ENCODE measurements at regions not wholly inside any gene's neighbourhood (a gene's known extent, or its start where the extent isn't known, plus 50 kb on each side); places are given as distances from the start of the nearest gene placed in this dataset.

DNA sequence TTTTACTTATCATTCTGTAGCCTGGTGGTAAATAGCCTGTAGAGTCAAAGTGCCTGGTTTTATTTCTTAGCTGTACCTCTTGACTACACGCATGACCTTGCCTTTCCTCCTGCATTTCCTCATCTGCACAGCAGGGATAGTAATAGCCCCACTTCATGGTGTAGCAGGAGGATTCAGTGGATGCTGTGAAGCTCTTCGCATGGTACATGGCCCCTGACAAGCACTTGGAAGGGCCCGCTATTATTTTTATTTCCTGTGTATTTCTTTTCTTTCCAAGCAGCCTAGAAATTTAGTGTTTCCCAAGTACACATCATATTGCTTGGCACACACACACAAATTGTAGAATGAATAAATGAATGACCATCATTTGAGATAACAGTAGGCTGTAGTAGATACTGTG lies 547.2 kb downstream of the CDH26 start:
- Histone ChIP-seq H3K27ac (ENCODE audit: low read depth, low read length) (no peak overlapping the region), H3K4me3 (ENCODE audit: low read depth, low read length) (no peak overlapping the region), H3K36me3 (ENCODE audit: insufficient read depth, low read length) (no peaks in the 10 kb centered on the region), H3K27me3 (ENCODE audit: insufficient read depth, low read length) (no peaks in the 10 kb centered on the region), H2AFZ (ENCODE audit: low read length, unreplicated experiment) (no peak overlapping the region), H3K4me1 (ENCODE audit: control insufficient read depth, insufficient read depth, low read length, unreplicated experiment) (no peaks in the 10 kb centered on the region), H3K79me2 (ENCODE audit: control insufficient read depth, insufficient read depth, low read length, unreplicated experiment) (no peaks in the 10 kb centered on the region)

DNA sequence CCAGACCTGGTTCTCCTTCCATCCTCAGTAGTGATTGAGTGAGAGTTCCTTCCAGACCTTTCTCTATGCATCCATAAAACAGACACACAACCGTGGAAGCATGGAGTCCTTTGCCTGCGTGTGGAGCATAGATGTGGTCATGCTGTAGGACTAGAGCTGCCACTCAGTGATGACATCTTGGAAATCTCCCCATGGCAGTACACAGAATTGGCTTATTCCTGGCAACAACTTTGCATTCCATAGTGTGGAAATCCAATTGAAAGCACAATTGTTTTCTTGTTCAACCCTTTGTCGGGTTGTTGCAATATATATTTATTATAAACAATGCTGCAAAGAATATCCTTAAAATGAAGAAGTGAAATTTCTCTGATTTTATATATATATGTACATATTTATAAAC lies 547.8 kb downstream of the CDH26 start:
- no peaks in the 10 kb centered on the region for H3K79me2 ChIP-seq (ENCODE audit: control insufficient read depth, insufficient read depth, low read length, unreplicated experiment)
- no peak overlapping the region for H3K4me3 ChIP-seq (ENCODE audit: low read depth, low read length)
- H3K4me1 ChIP-seq (ENCODE audit: control insufficient read depth, insufficient read depth, low read length, unreplicated experiment), result no peaks in the 10 kb centered on the region
- no peaks in the 10 kb centered on the region for H3K27me3 ChIP-seq (ENCODE audit: insufficient read depth, low read length)
- no peak overlapping the region for H3K27ac ChIP-seq (ENCODE audit: low read depth, low read length)
- no peak overlapping the region for H2AFZ ChIP-seq (ENCODE audit: low read length, unreplicated experiment)
- H3K36me3 ChIP-seq (ENCODE audit: insufficient read depth, low read length), result no peaks in the 10 kb centered on the region

GRCh38 chr20:60507087-60507694 lies 549.0 kb downstream of the CDH26 start:
- H2AFZ ChIP-seq (ENCODE audit: low read length, unreplicated experiment), result no peak overlapping the region
- H3K27me3 ChIP-seq (ENCODE audit: insufficient read depth, low read length), result no peaks in the 10 kb centered on the region
- no peaks in the 10 kb centered on the region for H3K36me3 ChIP-seq (ENCODE audit: insufficient read depth, low read length)
- no peak overlapping the region for H3K27ac ChIP-seq (ENCODE audit: low read depth, low read length)
- H3K4me3 ChIP-seq (ENCODE audit: low read depth, low read length), result no peak overlapping the region
- no peaks in the 10 kb centered on the region for H3K4me1 ChIP-seq (ENCODE audit: control insufficient read depth, insufficient read depth, low read length, unreplicated experiment)
- no peaks in the 10 kb centered on the region for H3K79me2 ChIP-seq (ENCODE audit: control insufficient read depth, insufficient read depth, low read length, unreplicated experiment)

GRCh38 chr20:60509407-60509806 lies 551.2 kb downstream of the CDH26 start:
- no peaks in the 10 kb centered on the region for H3K27me3 ChIP-seq (ENCODE audit: insufficient read depth, low read length)
- H3K79me2 ChIP-seq (ENCODE audit: control insufficient read depth, insufficient read depth, low read length, unreplicated experiment), result no peaks in the 10 kb centered on the region
- H3K4me1 ChIP-seq (ENCODE audit: control insufficient read depth, insufficient read depth, low read length, unreplicated experiment), result no peaks in the 10 kb centered on the region
- H2AFZ ChIP-seq (ENCODE audit: low read length, unreplicated experiment), result no peak overlapping the region
- no peaks in the 10 kb centered on the region for H3K36me3 ChIP-seq (ENCODE audit: insufficient read depth, low read length)
- no peak overlapping the region for H3K4me3 ChIP-seq (ENCODE audit: low read depth, low read length)
- no peak overlapping the region for H3K27ac ChIP-seq (ENCODE audit: low read depth, low read length)

DNA sequence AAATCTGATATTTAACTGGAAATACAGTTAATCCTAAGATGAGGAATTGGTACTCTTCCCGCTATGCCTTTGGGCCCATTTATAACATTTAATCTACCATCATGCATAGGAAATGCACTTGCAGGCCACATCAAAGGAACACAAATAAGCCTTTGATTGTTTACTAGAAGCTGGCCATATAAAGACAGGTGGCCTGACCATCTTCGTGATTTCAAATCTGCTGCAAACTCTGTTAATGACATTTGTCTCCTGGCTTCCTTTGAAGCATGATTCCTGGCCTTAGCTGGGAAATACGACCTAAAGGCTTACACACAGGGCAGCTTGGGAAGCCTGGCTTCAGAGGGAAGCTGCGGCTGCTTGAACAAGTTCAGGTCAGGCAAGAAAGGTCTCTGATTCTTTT lies 552.1 kb downstream of the CDH26 start:
- no peaks in the 10 kb centered on the region for H3K36me3 ChIP-seq (ENCODE audit: insufficient read depth, low read length)
- no peaks in the 10 kb centered on the region for H3K4me1 ChIP-seq (ENCODE audit: control insufficient read depth, insufficient read depth, low read length, unreplicated experiment)
- H3K27me3 ChIP-seq (ENCODE audit: insufficient read depth, low read length), result no peaks in the 10 kb centered on the region
- no peaks in the 10 kb centered on the region for H3K79me2 ChIP-seq (ENCODE audit: control insufficient read depth, insufficient read depth, low read length, unreplicated experiment)
- H2AFZ ChIP-seq (ENCODE audit: low read length, unreplicated experiment), result no peak overlapping the region
- H3K4me3 ChIP-seq (ENCODE audit: low read depth, low read length), result no peak overlapping the region
- no peak overlapping the region for H3K27ac ChIP-seq (ENCODE audit: low read depth, low read length)

DNA sequence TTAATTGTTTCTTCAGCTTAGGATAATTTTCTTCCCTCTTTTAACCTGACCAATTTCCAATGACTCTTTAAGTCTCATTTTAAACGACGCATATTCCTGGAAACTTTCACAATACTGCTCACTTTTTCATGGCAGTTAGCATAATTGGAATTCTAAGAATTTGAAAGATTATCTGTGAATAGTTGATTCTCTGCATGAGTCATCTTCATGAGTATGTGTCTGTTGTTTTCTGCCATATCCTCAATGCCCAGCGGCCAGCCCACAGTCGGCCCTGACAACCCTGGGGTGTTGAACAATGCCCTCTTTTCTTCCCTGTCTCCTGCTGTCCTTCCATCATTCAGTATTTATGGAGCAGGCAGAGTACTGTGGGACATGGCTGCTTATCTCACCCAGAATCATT lies 554.2 kb downstream of the CDH26 start:
- no peaks in the 10 kb centered on the region for H3K79me2 ChIP-seq (ENCODE audit: control insufficient read depth, insufficient read depth, low read length, unreplicated experiment)
- no peak overlapping the region for H2AFZ ChIP-seq (ENCODE audit: low read length, unreplicated experiment)
- no peak overlapping the region for H3K4me3 ChIP-seq (ENCODE audit: low read depth, low read length)
- no peaks in the 10 kb centered on the region for H3K4me1 ChIP-seq (ENCODE audit: control insufficient read depth, insufficient read depth, low read length, unreplicated experiment)
- no peak overlapping the region for H3K27ac ChIP-seq (ENCODE audit: low read depth, low read length)
- no peaks in the 10 kb centered on the region for H3K27me3 ChIP-seq (ENCODE audit: insufficient read depth, low read length)
- H3K36me3 ChIP-seq (ENCODE audit: insufficient read depth, low read length), result no peaks in the 10 kb centered on the region

DNA sequence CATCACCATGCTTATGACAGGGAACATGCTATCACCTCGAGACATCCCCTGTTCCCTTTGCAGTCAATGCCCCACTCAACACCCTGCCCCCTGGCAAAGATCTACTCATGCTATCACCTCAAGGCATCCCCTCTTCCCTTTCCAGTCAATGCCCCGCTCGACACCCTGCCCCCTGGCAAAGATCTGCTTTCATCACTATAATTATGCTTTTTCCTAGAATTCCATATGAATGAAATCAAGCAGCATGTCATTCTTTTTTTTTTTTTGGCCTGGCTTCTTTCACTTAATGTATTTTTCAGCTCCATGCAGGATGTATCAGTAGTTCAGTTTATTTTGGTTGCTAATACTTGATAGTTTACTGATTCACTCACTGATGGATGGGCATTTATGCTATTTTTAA lies 554.9 kb downstream of the CDH26 start:
- no peaks in the 10 kb centered on the region for H3K27me3 ChIP-seq (ENCODE audit: insufficient read depth, low read length)
- H2AFZ ChIP-seq (ENCODE audit: low read length, unreplicated experiment), result no peak overlapping the region
- no peak overlapping the region for H3K27ac ChIP-seq (ENCODE audit: low read depth, low read length)
- H3K4me1 ChIP-seq (ENCODE audit: control insufficient read depth, insufficient read depth, low read length, unreplicated experiment), result no peaks in the 10 kb centered on the region
- H3K4me3 ChIP-seq (ENCODE audit: low read depth, low read length), result no peak overlapping the region
- H3K36me3 ChIP-seq (ENCODE audit: insufficient read depth, low read length), result no peaks in the 10 kb centered on the region
- no peaks in the 10 kb centered on the region for H3K79me2 ChIP-seq (ENCODE audit: control insufficient read depth, insufficient read depth, low read length, unreplicated experiment)

DNA sequence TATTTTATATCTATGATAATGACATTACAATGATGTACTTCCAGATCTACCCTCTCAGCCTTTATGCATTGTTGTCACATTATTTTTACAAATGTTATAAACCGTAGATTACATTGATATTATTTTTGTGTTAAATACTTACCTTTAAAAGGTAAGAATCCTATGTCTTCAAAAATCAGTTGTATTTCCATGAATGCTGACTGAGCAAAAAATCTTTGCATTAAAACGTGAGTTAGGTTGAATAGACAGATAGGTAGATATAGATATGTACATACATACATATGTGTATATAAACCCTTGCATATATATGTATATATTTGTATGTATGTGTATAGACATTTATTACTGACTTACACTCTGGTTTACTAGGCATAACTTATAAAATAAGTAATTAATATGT lies 558.2 kb downstream of the CDH26 start:
- H3K36me3 ChIP-seq (ENCODE audit: insufficient read depth, low read length), result no peaks in the 10 kb centered on the region
- H3K27ac ChIP-seq (ENCODE audit: low read depth, low read length), result no peak overlapping the region
- no peaks in the 10 kb centered on the region for H3K79me2 ChIP-seq (ENCODE audit: control insufficient read depth, insufficient read depth, low read length, unreplicated experiment)
- no peak overlapping the region for H2AFZ ChIP-seq (ENCODE audit: low read length, unreplicated experiment)
- no peak overlapping the region for H3K4me3 ChIP-seq (ENCODE audit: low read depth, low read length)
- no peaks in the 10 kb centered on the region for H3K4me1 ChIP-seq (ENCODE audit: control insufficient read depth, insufficient read depth, low read length, unreplicated experiment)
- H3K27me3 ChIP-seq (ENCODE audit: insufficient read depth, low read length), result no peaks in the 10 kb centered on the region

DNA sequence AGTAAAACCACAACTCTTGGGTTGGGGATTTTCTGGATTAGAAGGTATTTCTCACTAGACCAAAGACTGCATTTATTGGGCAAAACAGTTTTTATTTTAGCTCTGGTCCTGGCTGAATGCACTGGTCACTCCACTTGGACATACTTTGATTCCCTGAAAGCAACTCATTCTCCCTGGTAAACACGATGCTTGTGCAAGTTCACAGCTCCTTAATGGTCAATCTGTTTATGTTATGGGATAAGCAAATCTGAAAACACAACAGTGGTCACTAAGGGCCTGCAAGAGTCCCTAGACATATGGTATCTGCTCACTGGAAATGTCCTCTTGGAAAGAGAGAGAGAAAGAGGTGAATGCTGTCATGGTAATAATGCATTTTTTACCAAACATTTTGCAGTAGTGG lies 559.8 kb downstream of the CDH26 start:
- no peak overlapping the region for H3K4me3 ChIP-seq (ENCODE audit: low read depth, low read length)
- no peaks in the 10 kb centered on the region for H3K4me1 ChIP-seq (ENCODE audit: control insufficient read depth, insufficient read depth, low read length, unreplicated experiment)
- no peak overlapping the region for H3K27ac ChIP-seq (ENCODE audit: low read depth, low read length)
- H3K36me3 ChIP-seq (ENCODE audit: insufficient read depth, low read length), result no peaks in the 10 kb centered on the region
- no peaks in the 10 kb centered on the region for H3K79me2 ChIP-seq (ENCODE audit: control insufficient read depth, insufficient read depth, low read length, unreplicated experiment)
- H2AFZ ChIP-seq (ENCODE audit: low read length, unreplicated experiment), result no peak overlapping the region
- no peaks in the 10 kb centered on the region for H3K27me3 ChIP-seq (ENCODE audit: insufficient read depth, low read length)

DNA sequence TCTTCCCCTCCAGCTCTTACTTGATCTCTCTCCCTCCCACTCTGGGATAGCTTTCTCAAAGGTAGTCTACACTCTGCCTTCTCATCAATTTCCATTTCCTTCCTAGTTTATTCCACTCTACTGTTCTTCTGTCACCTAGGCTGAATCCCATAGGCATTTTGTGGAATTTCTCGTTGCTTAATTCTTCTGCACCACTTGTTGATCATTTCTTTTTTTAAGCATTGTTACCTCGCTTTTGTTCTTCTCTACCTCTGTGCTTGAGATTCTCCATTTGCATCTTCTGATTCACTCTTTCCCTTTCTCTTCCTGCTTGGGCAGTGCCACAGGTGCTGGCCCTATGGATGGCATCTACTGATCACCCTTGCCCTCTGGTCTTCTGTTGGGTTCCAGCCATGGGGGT lies 567.2 kb downstream of the CDH26 start:
- Histone ChIP-seq H3K4me3 (ENCODE audit: low read depth, low read length) (no peak overlapping the region), H3K79me2 (ENCODE audit: control insufficient read depth, insufficient read depth, low read length, unreplicated experiment) (no peaks in the 10 kb centered on the region), H3K27me3 (ENCODE audit: insufficient read depth, low read length) (no peaks in the 10 kb centered on the region), H2AFZ (ENCODE audit: low read length, unreplicated experiment) (no peak overlapping the region), H3K36me3 (ENCODE audit: insufficient read depth, low read length) (no peaks in the 10 kb centered on the region), H3K27ac (ENCODE audit: low read depth, low read length) (no peak overlapping the region), H3K4me1 (ENCODE audit: control insufficient read depth, insufficient read depth, low read length, unreplicated experiment) (no peaks in the 10 kb centered on the region)

DNA sequence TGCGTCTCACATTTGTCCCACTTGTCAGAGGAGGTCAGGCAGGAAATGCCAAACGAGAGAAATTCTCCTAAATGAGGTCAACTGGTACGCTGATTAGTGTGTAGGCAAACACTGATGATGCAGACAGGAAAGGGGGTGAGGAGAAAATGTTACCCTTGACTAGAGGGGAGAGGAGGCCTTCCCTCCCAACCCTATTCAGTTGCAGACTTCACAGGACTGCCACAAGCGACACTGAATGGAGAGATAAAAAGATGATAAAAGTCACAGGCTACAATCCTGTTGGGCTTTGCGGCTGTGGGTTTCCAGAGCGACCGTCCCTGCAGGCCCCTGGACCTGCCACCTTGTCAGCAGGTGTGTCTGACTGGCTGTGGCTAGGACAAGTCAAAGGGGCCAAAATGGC lies 569.4 kb downstream of the CDH26 start:
- no peak overlapping the region for H3K4me3 ChIP-seq (ENCODE audit: low read depth, low read length)
- H2AFZ ChIP-seq (ENCODE audit: low read length, unreplicated experiment), result no peak overlapping the region
- no peaks in the 10 kb centered on the region for H3K79me2 ChIP-seq (ENCODE audit: control insufficient read depth, insufficient read depth, low read length, unreplicated experiment)
- H3K27ac ChIP-seq (ENCODE audit: low read depth, low read length), result no peak overlapping the region
- H3K36me3 ChIP-seq (ENCODE audit: insufficient read depth, low read length), result no peaks in the 10 kb centered on the region
- no peaks in the 10 kb centered on the region for H3K27me3 ChIP-seq (ENCODE audit: insufficient read depth, low read length)
- no peaks in the 10 kb centered on the region for H3K4me1 ChIP-seq (ENCODE audit: control insufficient read depth, insufficient read depth, low read length, unreplicated experiment)

Data from ACC112 (cell line).